Duodenal mucosa (tissue), 2 donors: ENCODE measurements at regions not wholly inside any gene's neighbourhood (a gene's known extent, or its start where the extent isn't known, plus 50 kb on each side); places are given as distances from the start of the nearest gene placed in this dataset.
"Not testable (repeated sequence)": the region's sequence is repeated elsewhere in the genome, so short reads cannot be mapped to it uniquely, and the experiment has no call there.

Experiments
- H3K27ac ChIP-seq: one replicate; pipeline ENCODE4 v1.7.0; 2013; ENCODE audit warnings: low read depth, low read length
- H3K27me3 ChIP-seq, 2 donors: one replicate each; pipeline ENCODE4 v1.7.0; 2013; ENCODE audit warnings: low read length in 2 of 2, control low read depth in 1 of 2; ENCODE audit not compliant: insufficient read depth in 2 of 2, control insufficient read depth in 1 of 2
- H3K36me3 ChIP-seq, 2 donors: one replicate each; pipeline ENCODE4 v1.7.0; 2013; ENCODE audit warnings: low read length in 2 of 2, control low read depth in 1 of 2; ENCODE audit not compliant: insufficient read depth in 2 of 2, control insufficient read depth in 1 of 2
- H3K4me1 ChIP-seq, 2 donors: one replicate each; pipeline ENCODE4 v1.7.0; 2013; ENCODE audit warnings: low read length in 2 of 2, control low read depth in 1 of 2; ENCODE audit not compliant: insufficient read depth in 2 of 2, control insufficient read depth in 1 of 2
- H3K4me3 ChIP-seq, 2 donors: one replicate each; pipeline ENCODE4 v1.7.0; 2013; ENCODE audit warnings: low read length in 2 of 2, low read depth in 1 of 2
- H3K9ac ChIP-seq, 2 donors: one replicate each; pipeline ENCODE4 v1.7.0; 2013; ENCODE audit warnings: low read length in 2 of 2, low read depth in 1 of 2
- H3K9me3 ChIP-seq, 2 donors: one replicate each; pipeline ENCODE4 v1.7.0; 2013; ENCODE audit warnings: low read length in 2 of 2, control low read depth in 1 of 2; ENCODE audit not compliant: control insufficient read depth in 1 of 2

DNA sequence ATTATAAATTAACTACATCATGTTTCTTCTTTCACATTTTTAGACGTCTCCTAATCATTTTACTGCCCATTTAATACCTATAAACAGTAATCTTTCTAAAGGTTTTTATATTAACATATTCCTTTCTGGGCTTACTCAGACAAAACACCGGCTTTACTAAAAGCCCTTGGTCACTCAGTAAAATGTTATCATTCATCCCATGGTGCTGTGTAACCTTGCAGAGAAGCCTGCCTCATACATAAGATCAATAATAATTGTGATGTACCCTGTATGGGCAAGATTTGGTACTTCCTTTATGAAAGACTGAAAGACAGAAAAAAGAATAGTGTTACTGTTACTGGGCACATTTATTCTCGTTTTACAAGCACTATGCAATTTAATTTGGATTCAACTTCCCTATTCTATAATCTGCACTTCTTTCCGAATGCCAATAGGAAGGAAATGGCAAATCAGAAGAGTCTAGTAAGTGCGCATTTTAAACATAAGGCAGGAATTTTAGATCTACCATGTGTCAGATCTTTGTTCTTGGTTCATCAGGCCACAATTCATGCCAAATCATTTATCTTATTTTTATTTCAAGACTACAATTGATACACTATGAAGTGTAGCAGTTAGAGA, 522.2 kb downstream of the CSNK1G3 start:
- Histone ChIP-seq H3K27ac (no peak overlapping the region), H3K36me3 (no peaks in the 10 kb centered on the region), H3K4me3 (no peak overlapping the region), H3K4me1 (no peaks in the 10 kb centered on the region), H3K27me3 (no peaks in the 10 kb centered on the region), H3K9me3 (no peaks in the 10 kb centered on the region), H3K9ac (no peak overlapping the region)

DNA sequence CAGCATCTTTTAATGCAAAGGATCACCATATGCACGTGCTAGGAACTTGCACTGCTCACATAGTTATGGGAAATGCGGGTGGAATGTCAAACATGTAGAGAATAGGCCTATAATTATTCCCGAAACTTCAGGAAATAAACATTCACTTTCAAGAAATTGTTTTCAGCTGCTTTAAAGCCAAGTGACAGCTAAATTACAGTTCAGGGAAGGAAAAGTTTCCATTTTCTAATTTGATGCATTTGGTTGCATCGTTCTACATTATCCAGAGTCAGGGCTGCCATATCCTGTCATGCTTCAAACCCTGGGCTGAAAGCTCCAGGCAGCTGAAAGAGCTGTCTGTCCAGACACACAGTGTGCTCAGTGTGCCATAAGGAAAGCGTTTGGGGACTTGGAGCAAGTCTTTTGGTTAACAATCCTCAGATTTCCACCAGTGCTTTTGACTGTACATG, 518.1 kb downstream of the CSNK1G3 start:
- H3K4me1 ChIP-seq = no peaks in the 10 kb centered on the region
- H3K9me3 ChIP-seq = no peaks in the 10 kb centered on the region
- H3K27ac ChIP-seq = no peak overlapping the region
- no peaks in the 10 kb centered on the region for H3K36me3 ChIP-seq
- no peak overlapping the region for H3K4me3 ChIP-seq
- no peak overlapping the region for H3K9ac ChIP-seq
- no peaks in the 10 kb centered on the region for H3K27me3 ChIP-seq

DNA sequence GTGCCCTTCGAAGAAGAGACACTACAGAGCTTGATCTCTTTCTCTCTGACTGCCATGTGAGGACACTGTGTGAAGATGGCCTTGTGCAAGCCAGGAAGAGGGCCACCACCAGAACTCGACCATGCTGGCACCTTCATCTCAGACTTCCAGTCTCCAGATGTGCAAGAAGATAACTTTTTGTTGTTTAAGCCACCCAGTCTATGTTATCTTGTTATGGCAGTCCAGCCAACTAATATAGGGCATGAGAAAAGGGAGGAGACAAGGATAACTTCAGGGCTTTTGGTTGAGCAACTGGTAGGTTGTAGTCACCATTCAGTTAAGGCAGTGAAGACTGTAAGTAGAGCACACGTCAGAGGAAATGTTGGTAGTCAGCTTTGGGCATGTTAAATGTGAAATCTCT, 515.5 kb downstream of the CSNK1G3 start:
- Histone ChIP-seq H3K9ac (no peak overlapping the region), H3K4me1 (no peaks in the 10 kb centered on the region), H3K27me3 (no peaks in the 10 kb centered on the region), H3K27ac (no peak overlapping the region), H3K36me3 (no peaks in the 10 kb centered on the region), H3K4me3 (no peak overlapping the region), H3K9me3 (no peaks in the 10 kb centered on the region)

DNA sequence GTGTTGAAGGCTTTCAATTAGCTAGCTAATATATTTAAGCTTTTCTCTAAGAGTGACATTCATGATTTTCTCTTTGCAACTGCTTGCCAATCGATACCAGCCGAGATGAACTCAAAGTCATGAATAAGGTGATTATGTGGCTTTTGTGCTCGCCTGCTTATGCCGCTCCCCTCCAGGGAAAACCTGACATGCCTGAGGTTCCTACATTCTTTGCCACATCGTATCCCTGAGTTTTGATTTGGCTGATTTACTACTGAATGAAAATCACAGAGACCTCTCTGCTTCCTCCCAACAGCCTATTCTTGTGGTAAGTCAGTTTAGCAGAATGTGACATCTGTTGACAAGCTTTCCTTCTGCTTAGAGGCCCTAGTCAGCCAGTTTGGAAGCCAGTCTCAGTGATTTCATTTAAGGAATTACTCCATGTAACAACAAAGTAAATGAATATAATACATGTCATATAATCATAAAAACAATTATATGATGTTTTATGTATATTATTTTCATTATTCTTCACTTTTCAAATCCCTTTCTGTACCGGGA, 513.4 kb downstream of the CSNK1G3 start:
- no peak overlapping the region for H3K9ac ChIP-seq
- no peaks in the 10 kb centered on the region for H3K36me3 ChIP-seq
- no peak overlapping the region for H3K4me3 ChIP-seq
- H3K27me3 ChIP-seq = no peaks in the 10 kb centered on the region
- no peak overlapping the region for H3K27ac ChIP-seq
- no peaks in the 10 kb centered on the region for H3K9me3 ChIP-seq
- no peaks in the 10 kb centered on the region for H3K4me1 ChIP-seq

DNA sequence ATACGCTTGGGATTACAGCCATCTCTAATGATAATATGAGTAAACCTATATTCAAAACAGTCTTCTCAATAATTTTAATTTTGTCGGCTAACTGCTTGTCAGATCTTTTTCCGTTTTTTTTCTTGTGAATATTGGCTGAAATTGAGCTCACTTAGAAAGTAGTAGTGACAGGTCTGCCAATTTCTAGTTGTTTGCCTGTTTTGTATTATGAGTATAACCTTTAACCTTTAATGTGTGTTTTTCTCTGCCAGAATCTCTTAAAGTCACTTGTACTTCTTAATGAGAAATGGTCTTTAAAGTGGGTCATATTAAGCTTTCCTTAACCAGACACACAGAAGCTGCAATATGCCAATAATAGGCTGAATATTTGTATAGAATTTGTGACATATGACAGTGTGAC, 511.0 kb downstream of the CSNK1G3 start:
- no peak overlapping the region for H3K9ac ChIP-seq

DNA sequence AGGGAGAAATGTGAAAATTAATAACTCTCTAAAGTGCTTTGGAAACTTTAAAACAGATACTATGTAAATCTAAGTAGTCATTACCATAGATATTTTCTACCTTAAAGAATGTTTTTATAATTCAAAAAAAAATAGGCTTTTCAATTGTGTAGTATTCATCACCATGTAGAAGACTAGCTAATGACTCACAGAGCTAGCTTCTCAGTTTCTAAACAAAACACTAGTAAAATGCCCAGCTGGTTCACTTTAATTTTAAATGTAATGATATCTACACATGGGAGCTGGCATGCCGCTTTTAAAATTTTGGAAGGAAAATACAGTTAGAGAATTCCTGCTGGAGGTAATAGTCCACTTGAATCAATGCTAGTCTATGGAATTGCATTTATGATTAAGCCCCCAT, 509.8 kb downstream of the CSNK1G3 start:
- no peaks in the 10 kb centered on the region for H3K36me3 ChIP-seq
- no peak overlapping the region for H3K4me3 ChIP-seq
- H3K4me1 ChIP-seq = no peaks in the 10 kb centered on the region
- H3K9ac ChIP-seq = no peak overlapping the region
- H3K27me3 ChIP-seq = no peaks in the 10 kb centered on the region
- no peaks in the 10 kb centered on the region for H3K9me3 ChIP-seq
- H3K27ac ChIP-seq = no peak overlapping the region

More for the DNA sequence above, 511.0 kb downstream of the CSNK1G3 start:
- H3K27ac ChIP-seq = no peak overlapping the region
- no peaks in the 10 kb centered on the region for H3K9me3 ChIP-seq
- H3K4me3 ChIP-seq = no peak overlapping the region
- H3K27me3 ChIP-seq = no peaks in the 10 kb centered on the region
- no peaks in the 10 kb centered on the region for H3K36me3 ChIP-seq
- H3K4me1 ChIP-seq = no peaks in the 10 kb centered on the region

DNA sequence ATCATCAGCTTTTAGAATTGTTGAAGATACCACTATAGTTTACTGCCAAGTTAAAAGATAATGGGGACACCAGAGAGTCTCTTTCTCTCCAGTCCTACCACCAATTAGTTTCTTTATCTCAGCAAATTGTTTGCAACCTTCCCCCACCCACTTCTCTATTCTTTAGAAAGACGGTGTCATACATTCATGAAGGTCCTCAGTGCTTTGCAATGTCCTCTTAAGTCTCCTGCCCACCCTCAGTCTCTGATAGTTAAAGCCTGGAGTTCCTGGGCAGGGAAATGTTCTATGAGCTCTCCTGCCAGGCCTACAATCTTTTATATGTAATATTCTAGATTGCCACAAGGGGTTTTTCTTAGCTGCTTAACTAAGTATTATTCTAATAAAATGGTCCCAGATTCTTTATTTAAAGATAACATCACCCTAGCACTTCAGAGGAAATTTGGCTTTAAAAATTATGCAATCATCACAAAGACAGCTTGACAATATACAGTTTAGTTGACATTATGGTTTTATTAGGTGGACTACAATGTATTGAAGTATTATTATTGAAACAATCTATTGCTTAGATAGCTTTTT, 509.2 kb downstream of the CSNK1G3 start:
- H3K4me3 ChIP-seq = no peak overlapping the region
- H3K27me3 ChIP-seq = no peaks in the 10 kb centered on the region
- no peak overlapping the region for H3K9ac ChIP-seq
- H3K4me1 ChIP-seq = no peaks in the 10 kb centered on the region
- H3K27ac ChIP-seq = no peak overlapping the region
- no peaks in the 10 kb centered on the region for H3K9me3 ChIP-seq
- H3K36me3 ChIP-seq = no peaks in the 10 kb centered on the region

DNA sequence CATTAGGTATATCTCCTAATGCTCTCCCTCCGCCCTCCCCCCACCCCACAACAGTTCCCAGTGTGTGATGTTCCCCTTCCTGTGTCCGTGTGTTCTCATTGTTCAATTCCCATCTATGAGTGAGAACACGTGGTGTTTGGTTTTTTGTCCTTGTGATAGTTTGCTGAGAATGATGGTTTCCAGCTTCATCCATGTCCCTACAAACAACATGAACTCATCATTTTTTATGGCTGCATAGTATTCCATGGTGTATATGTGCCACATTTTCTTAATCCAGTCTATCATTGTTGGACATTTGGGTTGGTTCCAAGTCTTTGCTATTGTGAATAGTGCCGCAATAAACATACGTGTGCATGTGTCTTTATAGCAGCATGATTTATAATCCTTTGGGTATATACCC, 505.3 kb downstream of the CSNK1G3 start:
- H3K9ac ChIP-seq, H3K27ac ChIP-seq, H3K4me3 ChIP-seq, H3K4me1 ChIP-seq, H3K27me3 ChIP-seq, H3K9me3 ChIP-seq, H3K36me3 ChIP-seq: not testable (repeated sequence)

DNA sequence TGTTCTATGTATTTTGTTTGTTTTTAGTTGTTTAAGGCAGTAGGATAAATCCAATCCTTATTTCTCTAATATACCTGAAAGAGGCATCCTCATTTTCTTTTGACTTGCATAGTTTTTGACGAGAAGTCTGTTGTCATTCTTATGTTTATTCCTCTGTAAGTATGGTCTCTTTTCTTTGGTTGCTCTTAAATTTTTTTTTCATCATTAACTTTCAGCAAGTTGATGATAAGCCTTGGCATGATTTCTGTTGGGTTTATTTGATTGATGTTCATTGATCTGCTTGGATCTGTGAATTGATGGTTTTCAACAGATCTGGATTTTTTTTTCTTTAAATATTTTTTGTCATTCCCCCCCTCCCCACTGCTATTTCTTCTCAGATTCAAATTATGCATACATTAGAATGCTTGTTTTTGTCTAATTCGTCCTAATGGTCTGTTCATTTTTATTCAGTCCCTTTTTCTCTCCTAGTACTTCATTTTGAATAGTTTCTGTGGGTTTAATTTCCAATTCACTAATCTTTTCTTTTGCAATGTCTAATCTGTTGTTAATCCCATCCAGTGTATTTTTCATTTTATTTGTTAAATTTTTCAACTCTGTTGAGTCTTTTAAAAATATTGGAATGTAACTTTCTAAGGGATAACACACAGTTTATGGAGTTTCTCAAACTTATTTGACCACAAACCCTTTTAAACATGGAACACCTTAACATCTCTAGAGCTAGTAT, 495.9 kb downstream of the CSNK1G3 start:
- Histone ChIP-seq H3K9ac (no peak overlapping the region), H3K36me3 (no peaks in the 10 kb centered on the region), H3K27ac (no peak overlapping the region), H3K4me1 (no peaks in the 10 kb centered on the region), H3K9me3 (peaks cover 7 to 16% of the 10 kb centered on the region in 2 donors), H3K4me3 (no peak overlapping the region), H3K27me3 (no peaks in the 10 kb centered on the region)

DNA sequence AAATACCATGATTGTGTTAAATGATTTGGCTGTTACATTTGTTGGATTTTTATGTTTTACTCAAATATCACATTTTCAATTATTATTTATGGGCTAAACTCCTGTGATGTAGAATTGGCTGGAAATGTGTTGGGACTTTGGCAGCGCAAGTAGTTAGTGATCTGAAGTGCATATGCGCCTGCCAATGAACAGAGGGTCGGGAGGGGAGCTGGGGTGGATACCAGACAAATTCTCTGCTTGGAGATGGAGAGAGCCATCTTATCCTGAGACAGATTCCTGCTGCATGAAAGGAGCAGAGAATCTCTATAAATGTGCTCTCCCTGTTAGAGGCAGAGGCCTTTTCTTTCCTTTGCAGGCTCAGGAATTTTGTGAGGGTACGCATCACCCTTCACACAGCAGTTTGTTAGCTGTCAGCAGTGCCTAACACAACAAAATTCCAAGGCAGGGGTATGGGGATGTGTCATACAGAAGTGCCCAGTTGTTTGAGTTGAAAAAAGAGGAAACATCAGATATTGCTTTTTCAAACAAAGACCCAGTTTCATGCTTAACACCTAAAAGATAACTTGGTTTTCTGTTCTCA, 489.1 kb downstream of the CSNK1G3 start:
- H3K9ac ChIP-seq = no peak overlapping the region
- no peaks in the 10 kb centered on the region for H3K27me3 ChIP-seq
- H3K4me1 ChIP-seq = no peaks in the 10 kb centered on the region
- no peaks in the 10 kb centered on the region for H3K36me3 ChIP-seq
- H3K9me3 ChIP-seq = no peaks in the 10 kb centered on the region
- H3K4me3 ChIP-seq = no peak overlapping the region
- H3K27ac ChIP-seq = no peak overlapping the region
